Activated T-cell treated with anti-CD3 and anti-CD28 coated beads for 4 hours (primary cell): ENCODE measurements at regions not wholly inside any gene's neighbourhood (a gene's known extent, or its start where the extent isn't known, plus 50 kb on each side); places are given as distances from the start of the nearest gene placed in this dataset.

Experiments
- DNase-seq: peaks from one replicate; pipeline ENCODE4 v3.0.0-alpha.2; 2020

- no peak for DNase-seq
Measured at GRCh38 chr6:15796130-15796771, 133.4 kb upstream of the DTNBP1 start.

- DNase-seq, result no peak
Measured at GRCh38 chr6:15793826-15794225, 131.0 kb upstream of the DTNBP1 start.

GRCh38 chr6:15793288-15793687 is 130.5 kb upstream of the DTNBP1 start:
- no peak for DNase-seq

GRCh38 chr6:15792842-15793241 is 130.0 kb upstream of the DTNBP1 start:
- no peak for DNase-seq

GRCh38 chr6:15791448-15792181 is 128.8 kb upstream of the DTNBP1 start:
- no peak for DNase-seq

- no peak for DNase-seq
Measured at GRCh38 chr6:15790116-15790515, 127.3 kb upstream of the DTNBP1 start.

GRCh38 chr6:15786846-15787245 is 124.0 kb upstream of the DTNBP1 start:
- DNase-seq, result no peak

GRCh38 chr6:15783484-15783883 is 120.7 kb upstream of the DTNBP1 start:
- DNase-seq, result no peak

- DNase-seq, result no peak
Measured at GRCh38 chr6:15781890-15782289, 119.1 kb upstream of the DTNBP1 start.

GRCh38 chr6:15781333-15781732 is 118.5 kb upstream of the DTNBP1 start:
- no peak for DNase-seq

- no peak for DNase-seq
Measured at GRCh38 chr6:15780437-15780836, 117.6 kb upstream of the DTNBP1 start.

GRCh38 chr6:15779726-15780125 is 116.9 kb upstream of the DTNBP1 start:
- DNase-seq, result no peak

GRCh38 chr6:15776458-15776980 is 113.7 kb upstream of the DTNBP1 start:
- no peak for DNase-seq

- no peak for DNase-seq
Measured at GRCh38 chr6:15775741-15776140, 112.9 kb upstream of the DTNBP1 start.

- DNase-seq, result no peak
Measured at GRCh38 chr6:15775076-15775634, 112.3 kb upstream of the DTNBP1 start.

GRCh38 chr6:15773806-15774410 is 111.1 kb upstream of the DTNBP1 start:
- no peak for DNase-seq

- no peak for DNase-seq
Measured at GRCh38 chr6:15770347-15771143, 107.7 kb upstream of the DTNBP1 start.

- no peak for DNase-seq
Measured at GRCh38 chr6:15769511-15770018, 106.7 kb upstream of the DTNBP1 start.

- no peak for DNase-seq
Measured at GRCh38 chr6:15768999-15769398, 106.2 kb upstream of the DTNBP1 start.

GRCh38 chr6:15763837-15764236 is 101.0 kb upstream of the DTNBP1 start:
- no peak for DNase-seq

- no peak for DNase-seq
Measured at GRCh38 chr6:15763364-15763763, 100.5 kb upstream of the DTNBP1 start.

GRCh38 chr6:15761045-15761502 is 98.2 kb upstream of the DTNBP1 start:
- DNase-seq, result no peak
